ENCODE measurements at regions not wholly inside any gene's neighbourhood (a gene's known extent, or its start where the extent isn't known, plus 50 kb on each side); places are given as distances from the start of the nearest gene placed in this dataset.

DNA sequence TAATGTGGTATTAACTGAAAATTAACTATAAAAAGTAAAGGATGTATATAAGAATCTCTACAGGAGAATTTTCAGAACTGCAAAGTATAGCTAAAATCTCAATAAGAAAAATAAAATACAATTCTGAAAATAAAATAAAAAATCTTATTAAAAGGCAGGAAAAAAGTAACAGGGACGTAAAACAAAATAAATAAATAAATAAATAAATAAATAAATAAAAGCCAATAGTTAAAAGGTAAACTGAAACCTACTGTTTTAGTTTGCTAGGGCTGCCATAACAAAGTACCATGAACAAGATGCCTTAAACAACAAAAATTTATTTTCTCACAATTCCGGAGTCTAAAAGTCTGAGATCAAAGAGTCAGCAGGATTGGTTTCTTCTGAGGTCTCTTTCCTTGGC lies 140.6 kb downstream of the SPANXA1 start:
- Histone ChIP-seq H2AFZ (ENCODE audit: low read depth, low read length) (no peak overlapping the region), H3K36me3 (ENCODE audit: control insufficient read depth in 2 of 2, extremely low read depth in 1 of 2, insufficient read depth in 2 of 2, low read length in 2 of 2) (no peaks in the 10 kb centered on the region), H3K9ac (replicated peaks; ENCODE audit: extremely low read depth, insufficient read depth, low read length) (no peak overlapping the region), H3K4me2 (ENCODE audit: insufficient read depth, low read length) (no peak overlapping the region), H3K27ac (ENCODE audit: insufficient read depth, low read depth, low read length) (no peak overlapping the region), H3K4me3 (replicated peaks in 1 of 3; ENCODE audit: insufficient read depth in 1 of 3, low read depth in 1 of 3, low read length in 3 of 3) (no peak overlapping the region), H3K79me2 (ENCODE audit: control insufficient read depth, insufficient read depth, low read length) (no peaks in the 10 kb centered on the region), H3K9me1 (replicated peaks; ENCODE audit: control insufficient read depth, extremely low read depth, insufficient read depth, low read length) (no peaks in the 10 kb centered on the region), H3K4me1 (ENCODE audit: control insufficient read depth, extremely low read depth, insufficient read depth, low read length) (no peaks in the 10 kb centered on the region), H4K20me1 (replicated peaks; ENCODE audit: control insufficient read depth, extremely low read depth, insufficient read depth, low read length) (no peaks in the 10 kb centered on the region), H3K27me3 (ENCODE audit: control insufficient read depth in 2 of 2, insufficient read depth in 2 of 2, low read length in 2 of 2) (no peaks in the 10 kb centered on the region), H3K9me3 (replicated peaks; ENCODE audit: control insufficient read depth, insufficient read depth, low read length) (no peaks in the 10 kb centered on the region)
- intact Hi-C loops (cut with micrococcal nuclease) (no loop called here), dilution Hi-C loops (cut with MboI; ENCODE audit: extremely low pct_ligation_motif_present, low sequenced_read_pairs) (no loop called here)
- ChIA-PET CTCF (no interaction called here), POLR2A (no interaction called here)
- FAIRE-seq (no peak), DNase-seq (ENCODE audit: low read depth, low spot score) (no peak)
- TF ChIP-seq GATA2 (IDR thresholded peaks at IDR 0.05; ENCODE audit: insufficient read depth, insufficient read length, low read depth, low read length) (no peak), EZH2 (IDR thresholded peaks at IDR 0.05; ENCODE audit: borderline replicate concordance, low read depth, low read length, severe bottlenecking) (no peak), JUN (IDR thresholded peaks at IDR 0.05; ENCODE audit: borderline replicate concordance, insufficient read depth, insufficient read length, low read depth) (no peak), POLR2AphosphoS5 (IDR thresholded peaks at IDR 0.05; ENCODE audit: insufficient read depth, low read depth, low read length) (no peak), POLR2A (IDR thresholded peaks at IDR 0.05; ENCODE audit: low read depth, low read length) (no peak), FOS (IDR thresholded peaks at IDR 0.05; ENCODE audit: borderline replicate concordance, insufficient read depth, low read length) (no peak), MYC (IDR thresholded peaks at IDR 0.05; ENCODE audit: low read depth, low read length) (no peak)
- TF ChIP-seq, protein P1, sequence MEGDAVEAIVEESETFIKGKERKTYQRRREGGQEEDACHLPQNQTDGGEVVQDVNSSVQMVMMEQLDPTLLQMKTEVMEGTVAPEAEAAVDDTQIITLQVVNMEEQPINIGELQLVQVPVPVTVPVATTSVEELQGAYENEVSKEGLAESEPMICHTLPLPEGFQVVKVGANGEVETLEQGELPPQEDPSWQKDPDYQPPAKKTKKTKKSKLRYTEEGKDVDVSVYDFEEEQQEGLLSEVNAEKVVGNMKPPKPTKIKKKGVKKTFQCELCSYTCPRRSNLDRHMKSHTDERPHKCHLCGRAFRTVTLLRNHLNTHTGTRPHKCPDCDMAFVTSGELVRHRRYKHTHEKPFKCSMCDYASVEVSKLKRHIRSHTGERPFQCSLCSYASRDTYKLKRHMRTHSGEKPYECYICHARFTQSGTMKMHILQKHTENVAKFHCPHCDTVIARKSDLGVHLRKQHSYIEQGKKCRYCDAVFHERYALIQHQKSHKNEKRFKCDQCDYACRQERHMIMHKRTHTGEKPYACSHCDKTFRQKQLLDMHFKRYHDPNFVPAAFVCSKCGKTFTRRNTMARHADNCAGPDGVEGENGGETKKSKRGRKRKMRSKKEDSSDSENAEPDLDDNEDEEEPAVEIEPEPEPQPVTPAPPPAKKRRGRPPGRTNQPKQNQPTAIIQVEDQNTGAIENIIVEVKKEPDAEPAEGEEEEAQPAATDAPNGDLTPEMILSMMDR (IDR thresholded peaks at IDR 0.05; ENCODE audit: extremely low read depth in 1 of 2, insufficient read depth in 1 of 2, low read depth in 1 of 2, low read length in 2 of 2): no peak
- TF ChIP-seq, protein P2, sequence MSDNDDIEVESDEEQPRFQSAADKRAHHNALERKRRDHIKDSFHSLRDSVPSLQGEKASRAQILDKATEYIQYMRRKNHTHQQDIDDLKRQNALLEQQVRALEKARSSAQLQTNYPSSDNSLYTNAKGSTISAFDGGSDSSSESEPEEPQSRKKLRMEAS (IDR thresholded peaks at IDR 0.05; ENCODE audit: insufficient read depth, insufficient read length): no peak
- no TSS peak for BruUV-seq (replicated peaks)

Measured in endothelial cell of umbilical vein (primary cell).